B cell (primary cell): ENCODE measurements at regions not wholly inside any gene's neighbourhood (a gene's known extent, or its start where the extent isn't known, plus 50 kb on each side); places are given as distances from the start of the nearest gene placed in this dataset.

Source experiments
- ATAC-seq: fragments of 200-7000 bp; cut with Tn5 transposase; one replicate; pipeline ENCODE4 v1.10.0; 2021; ENCODE audit warnings: low read depth, mild to moderate bottlenecking, moderate number of reproducible peaks, moderate library complexity
- CTCF ChIA-PET: fragments of 350-600 bp; sonication (Branson Sonifier 250); formaldehyde crosslinking; loops from one replicate; lab custom pipeline; 2021; ENCODE audit warnings: antibody characterized with exemption, inconsistent platforms; lab: Charles Lee
- POLR2A ChIA-PET: fragments of 350-600 bp; sonication (Branson Sonifier 250); formaldehyde crosslinking; loops from one replicate; lab custom pipeline; 2021; ENCODE audit warnings: antibody characterized with exemption; lab: Charles Lee
- DNase-seq: peaks from one replicate; pipeline ENCODE4 v3.0.0; 2013
- H2AFZ ChIP-seq: 2 replicates; pipeline ENCODE4 v1.6.1; 2012; ENCODE audit warnings: mild to moderate bottlenecking, low read depth, low read length; ENCODE audit not compliant: insufficient read depth, poor library complexity, severe bottlenecking
- H3K27ac ChIP-seq, 2 donors: 1 replicate in 1 of 2; 2 replicates in 1 of 2; pipeline ENCODE4 v1.5.1; 2012 to 2013; ENCODE audit warnings: low read length in 2 of 2, mild to moderate bottlenecking in 2 of 2, moderate library complexity in 1 of 2
- H3K27me3 ChIP-seq, 4 experiments: fragments of 200-600 bp in 1 of 4; sonication (generic) in 1 of 4; replicated peaks in 1 of 4; 1 replicate in 2 of 4; 2 replicates in 2 of 4; pipeline versions ENCODE4 v1.6.1 to v1.7.0; 2013 to 2016; ENCODE audit warnings: low read length in 3 of 4, mild to moderate bottlenecking in 2 of 4, mixed read lengths in 1 of 4, moderate library complexity in 1 of 4; ENCODE audit not compliant: insufficient read depth in 4 of 4, control insufficient read depth in 3 of 4; ENCODE audit errors: control extremely low read depth in 1 of 4
- H3K36me3 ChIP-seq, 2 experiments: replicated peaks in 1 of 2; 1 replicate in 1 of 2; 2 replicates in 1 of 2; pipeline versions ENCODE4 v1.6.1 to v1.7.1; 2013; ENCODE audit warnings: low read length in 1 of 2; ENCODE audit not compliant: insufficient read depth in 2 of 2, control insufficient read depth in 1 of 2; ENCODE audit errors: control extremely low read depth in 1 of 2, extremely low read depth in 1 of 2
- H3K4me1 ChIP-seq, 2 donors: fragments of 200-600 bp in 1 of 2; sonication (generic) in 1 of 2; 1 replicate in 1 of 2; 2 replicates in 1 of 2; pipeline versions ENCODE4 v1.5.1 to v1.6.1; 2013 to 2017; ENCODE audit warnings: low read length in 2 of 2; ENCODE audit not compliant: control insufficient read depth in 2 of 2, insufficient read depth in 2 of 2
- H3K4me2 ChIP-seq: replicated peaks from 2 replicates; pipeline ENCODE3; 2012; ENCODE audit warnings: mild to moderate bottlenecking, low read depth, low read length; ENCODE audit not compliant: poor library complexity, severe bottlenecking
- H3K4me3 ChIP-seq, 5 experiments: fragments of 200-600 bp in 1 of 5; sonication (generic) in 1 of 5; 1 replicate in 3 of 5; 2 replicates in 2 of 5; pipeline versions ENCODE4 v1.5.1 to v1.7.0; 2011 to 2016; ENCODE audit warnings: low read length in 4 of 5, mild to moderate bottlenecking in 4 of 5, low read depth in 2 of 5, control low read depth in 1 of 5, moderate library complexity in 1 of 5; ENCODE audit not compliant: insufficient read depth in 1 of 5; ENCODE audit errors: control extremely low read depth in 1 of 5, extremely low read depth in 1 of 5
- H3K79me2 ChIP-seq: fragments of 200-600 bp; sonication (generic); one replicate; pipeline ENCODE4 v1.6.0; 2016; ENCODE audit warnings: low read length; ENCODE audit not compliant: control insufficient read depth, insufficient read depth
- H3K9ac ChIP-seq: fragments of 200-600 bp; sonication (generic); 2 replicates; pipeline ENCODE4 v1.6.1; 2017; ENCODE audit warnings: mild to moderate bottlenecking, low read length, moderate library complexity
- H3K9me3 ChIP-seq, 3 donors: one replicate each; pipeline versions ENCODE4 v1.6.1 to v1.7.1; 2013; ENCODE audit warnings: low read length in 2 of 3; ENCODE audit not compliant: control insufficient read depth in 2 of 3, insufficient read depth in 1 of 3; ENCODE audit errors: control extremely low read depth in 1 of 3
- H4K20me1 ChIP-seq: 2 replicates; pipeline ENCODE4 v1.6.0; 2012; ENCODE audit warnings: mild to moderate bottlenecking, low read length; ENCODE audit not compliant: insufficient read depth, control insufficient read depth, poor library complexity, severe bottlenecking
- H3K27ac Mint-ChIP-seq: one replicate; pipeline ENCODE4 v1.8.0; 2021; ENCODE audit warnings: mixed read lengths
- H3K27me3 Mint-ChIP-seq: one replicate; pipeline ENCODE4 v1.8.0; 2021; ENCODE audit warnings: mixed read lengths
- H3K4me1 Mint-ChIP-seq: one replicate; pipeline ENCODE4 v1.8.0; 2021; ENCODE audit warnings: mixed read lengths
- H3K4me3 Mint-ChIP-seq: one replicate; pipeline ENCODE4 v1.8.0; 2021; ENCODE audit warnings: mixed read lengths
- H3K9me3 Mint-ChIP-seq: one replicate; pipeline ENCODE4 v1.8.0; 2022; ENCODE audit warnings: mixed read lengths; ENCODE audit not compliant: insufficient read depth
- CTCF ChIP-seq: fragments of 200-600 bp; IDR thresholded peaks from one replicate; pipeline ENCODE4 v1.8.0; 2022; ENCODE audit warnings: antibody characterized with exemption, mild to moderate bottlenecking
- EZH2 ChIP-seq: IDR thresholded peaks from 2 replicates; pipeline ENCODE4 v1.6.1; 2012; ENCODE audit warnings: borderline replicate concordance, low read depth, mild to moderate bottlenecking, moderate library complexity, low read length; ENCODE audit not compliant: insufficient read depth, poor library complexity, severe bottlenecking
- WGBS: methylation state at CpG from one replicate; pipeline ENCODE4 v1.1.5; 2013; ENCODE audit warnings: missing lambda C conversion rate; ENCODE audit not compliant: insufficient coverage; 5-methylcytosine and 5-hydroxymethylcytosine counted together
- intact Hi-C: fragments of 100-400 bp; cut with micrococcal nuclease; formaldehyde crosslinking; loops from one replicate; pipeline ENCODE4 v1.10.0; 2022

- Histone ChIP-seq H3K36me3 (no peaks in the 10 kb centered on the region), H3K27me3 (no peaks in the 10 kb centered on the region), H3K27ac (no peak overlapping the region), H3K9ac (no peak overlapping the region), H2AFZ (no peak overlapping the region), H4K20me1 (no peaks in the 10 kb centered on the region), H3K4me2 (no peak overlapping the region), H3K4me3 (no peak overlapping the region), H3K4me1 (no peaks in the 10 kb centered on the region), H3K9me3 (no peaks in the 10 kb centered on the region), H3K79me2 (no peaks in the 10 kb centered on the region)
- CTCF ChIA-PET, result no interaction called here
- H3K9me3 Mint-ChIP-seq, result no peaks in the 10 kb centered on the region
- no peak overlapping the region for H3K27ac Mint-ChIP-seq
- no peak for TF ChIP-seq CTCF
- no peak for TF ChIP-seq EZH2
- no peak for DNase-seq
- POLR2A ChIA-PET, result no interaction called here
- no peaks in the 10 kb centered on the region for H3K4me1 Mint-ChIP-seq
- no peak for ATAC-seq
- WGBS, result 15% methylated on average over 2 of the region's 3 CpGs
- no peak overlapping the region for H3K4me3 Mint-ChIP-seq
- H3K27me3 Mint-ChIP-seq, result no peaks in the 10 kb centered on the region
- intact Hi-C loops, result no loop called here
Measured at GRCh38 chr12:88870000-88870737, 289.9 kb upstream of the KITLG start.

- Histone ChIP-seq H3K27ac (no peak overlapping the region), H3K4me3 (no peak overlapping the region), H3K4me2 (no peak overlapping the region), H3K27me3 (no peaks in the 10 kb centered on the region), H3K9ac (no peak overlapping the region), H3K4me1 (no peaks in the 10 kb centered on the region), H3K79me2 (no peaks in the 10 kb centered on the region), H4K20me1 (no peaks in the 10 kb centered on the region), H3K36me3 (no peaks in the 10 kb centered on the region), H3K9me3 (no peaks in the 10 kb centered on the region), H2AFZ (no peak overlapping the region)
- Mint-ChIP-seq H3K27ac (no peak overlapping the region), H3K4me3 (no peak overlapping the region), H3K27me3 (no peaks in the 10 kb centered on the region), H3K9me3 (no peaks in the 10 kb centered on the region), H3K4me1 (no peaks in the 10 kb centered on the region)
- ChIA-PET CTCF (no interaction called here), POLR2A (no interaction called here)
- TF ChIP-seq CTCF (no peak), EZH2 (no peak)
- DNase-seq (no peak), ATAC-seq (no peak)
- intact Hi-C loops, result no loop called here
Measured at GRCh38 chr12:88868050-88868449, 287.8 kb upstream of the KITLG start.
